AG04450 (cell line): ENCODE measurements at regions not wholly inside any gene's neighbourhood (a gene's known extent, or its start where the extent isn't known, plus 50 kb on each side); places are given as distances from the start of the nearest gene placed in this dataset.

Source experiments
- CTCF ChIA-PET: fragments of 300-600, 350-600 bp; formaldehyde crosslinking; extraction: SDS; loops from one replicate; lab custom pipeline; 2022; ENCODE audit warnings: antibody characterized with exemption, inconsistent platforms; lab: Charles Lee
- POLR2A ChIA-PET: fragments of 350-600 bp; formaldehyde crosslinking; extraction: SDS; loops from one replicate; lab custom pipeline; 2021; ENCODE audit warnings: antibody characterized with exemption, inconsistent platforms; lab: Yijun Ruan, JAX
- DNase-seq: peaks from one replicate; pipeline ENCODE4 v3.0.0-alpha.2; 2011; ENCODE audit warnings: low read depth, low spot score
- H3K27ac ChIP-seq: one replicate; pipeline ENCODE4 v1.5.1; 2012; ENCODE audit warnings: low read depth, low read length, control low read depth
- H3K27me3 ChIP-seq: one replicate; pipeline ENCODE4 v1.6.0; 2012; ENCODE audit warnings: low read length; ENCODE audit not compliant: control insufficient read depth, insufficient read depth
- H3K4me3 ChIP-seq: 2 replicates; pipeline ENCODE4 v1.5.1; 2011; ENCODE audit warnings: mild to moderate bottlenecking, low read depth, low read length, control low read depth
- H3K9me3 ChIP-seq: 2 replicates; pipeline ENCODE4 v1.5.1; 2012; ENCODE audit warnings: low read length; ENCODE audit not compliant: control insufficient read depth, insufficient read depth
- CTCF ChIP-seq: IDR thresholded peaks from 2 replicates; pipeline ENCODE4 v1.5.1; 2011; ENCODE audit warnings: low read depth, low read length, control low read depth, inconsistent platforms

- POLR2A ChIA-PET, result no interaction called here
- Histone ChIP-seq H3K4me3 (no peak overlapping the region), H3K27ac (no peak overlapping the region), H3K9me3 (no peaks in the 10 kb centered on the region), H3K27me3 (no peaks in the 10 kb centered on the region)
- peak; percentile 60 for TF ChIP-seq CTCF
- peak; percentile 2 for DNase-seq
- CTCF ChIA-PET, result interaction anchor here (0.9 to 1.3 kb wide), 4 partner anchors 73 to 1332 kb away, joined by 3 to 4 read pairs (median 4); no protein-coding TSS in a partner anchor
Observed at GRCh38 chr1:174074757-174075156, 52.6 kb upstream of the RC3H1 start.

GRCh38 chr1:174072581-174072980 is 50.4 kb upstream of the RC3H1 start:
- ChIA-PET POLR2A (interaction anchor here (0.7 kb wide), 2 partner anchors 88 to 143 kb away, joined by 4 read pairs; no protein-coding TSS in a partner anchor), CTCF (no interaction called here)
- H3K4me3 ChIP-seq, result no peak overlapping the region
- DNase-seq, result no peak
- no peaks in the 10 kb centered on the region for H3K27me3 ChIP-seq
- H3K27ac ChIP-seq, result no peak overlapping the region
- H3K9me3 ChIP-seq, result no peaks in the 10 kb centered on the region
- TF ChIP-seq CTCF, result no peak
